Hepatic stellate cell (primary cell): ENCODE measurements at regions not wholly inside any gene's neighbourhood (a gene's known extent, or its start where the extent isn't known, plus 50 kb on each side); places are given as distances from the start of the nearest gene placed in this dataset.

Experiments used
- DNase-seq: peaks from one replicate; pipeline ENCODE4 v3.0.0; 2011; ENCODE audit warnings: low spot score

DNA sequence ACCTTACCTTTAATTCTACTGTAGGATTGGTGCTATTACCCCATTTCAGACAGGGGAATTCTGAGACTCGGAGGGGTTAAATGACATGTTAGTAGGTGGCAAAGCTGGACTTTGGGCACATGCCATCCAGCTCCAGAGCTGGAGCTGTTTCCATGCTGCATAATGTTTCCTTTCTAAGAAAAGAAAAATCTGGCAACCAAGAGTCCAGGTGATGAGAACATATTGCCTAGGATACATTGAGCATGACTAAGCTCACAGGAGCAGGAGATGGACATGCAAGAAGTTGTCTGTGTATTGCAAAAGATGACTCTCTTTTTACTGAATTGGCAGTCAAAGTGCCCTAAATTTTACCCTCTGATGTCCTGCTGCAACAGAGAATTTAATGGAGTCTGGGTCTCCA, 150.8 kb upstream of the SYT13 start:
- no peak for DNase-seq

DNA sequence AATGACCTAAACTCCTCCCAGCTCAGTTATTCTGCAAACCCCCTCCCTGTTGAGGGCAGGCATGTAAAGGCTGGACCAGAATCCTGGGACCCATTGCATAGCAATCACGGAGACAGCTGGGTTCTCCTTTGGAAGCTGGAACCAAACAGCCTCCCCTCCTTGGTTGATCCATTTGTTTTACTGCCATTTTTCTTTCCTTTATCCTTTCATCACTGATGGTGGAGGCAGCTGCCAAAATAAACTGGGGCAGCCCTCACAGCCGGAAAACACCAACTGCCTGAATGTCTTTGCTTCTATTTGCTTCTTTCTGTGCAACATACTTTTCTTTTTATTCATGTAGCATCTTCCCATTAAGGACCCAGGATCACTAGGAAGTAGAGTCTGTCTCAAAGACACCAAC, 150.0 kb upstream of the SYT13 start:
- no peak for DNase-seq

DNA sequence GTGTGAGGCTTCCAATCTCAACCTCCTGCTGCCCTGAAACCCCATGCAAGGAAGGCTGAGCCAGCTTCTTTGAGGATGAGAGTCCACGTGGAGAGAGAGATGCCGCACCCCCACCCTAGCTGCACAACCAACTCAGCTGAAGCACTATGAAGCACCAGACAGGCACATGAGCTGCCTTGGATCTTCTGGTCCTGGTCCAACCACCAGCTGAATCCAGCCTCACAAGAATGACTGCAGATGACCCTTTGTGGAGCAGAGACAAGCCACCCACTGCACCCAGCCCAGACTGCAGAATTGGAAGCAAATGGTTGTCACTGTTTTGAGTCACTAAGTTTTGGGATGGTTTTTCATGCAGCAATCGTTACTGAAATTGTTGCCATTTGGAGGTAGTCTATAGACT, 149.6 kb upstream of the SYT13 start:
- DNase-seq: no peak

DNA sequence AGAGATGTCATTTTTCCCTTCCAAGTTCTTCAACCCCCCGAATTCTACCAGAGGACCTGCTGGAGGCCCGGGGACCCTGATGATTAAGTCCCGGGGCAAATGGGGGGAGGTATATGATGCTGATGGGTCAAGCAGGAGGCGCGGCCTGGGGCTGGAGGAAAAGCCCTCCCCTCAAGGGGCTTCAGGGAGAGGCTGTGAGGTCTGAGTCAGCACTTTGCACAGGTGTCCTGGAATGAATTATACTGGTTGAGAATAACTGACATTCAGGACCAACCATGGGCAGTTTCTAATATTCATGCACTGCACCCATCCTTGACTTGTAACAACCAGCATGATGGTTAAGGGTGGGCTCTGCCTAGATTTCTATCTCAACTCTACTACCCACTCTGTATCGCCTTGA, 146.8 kb upstream of the SYT13 start:
- no peak for DNase-seq

DNA sequence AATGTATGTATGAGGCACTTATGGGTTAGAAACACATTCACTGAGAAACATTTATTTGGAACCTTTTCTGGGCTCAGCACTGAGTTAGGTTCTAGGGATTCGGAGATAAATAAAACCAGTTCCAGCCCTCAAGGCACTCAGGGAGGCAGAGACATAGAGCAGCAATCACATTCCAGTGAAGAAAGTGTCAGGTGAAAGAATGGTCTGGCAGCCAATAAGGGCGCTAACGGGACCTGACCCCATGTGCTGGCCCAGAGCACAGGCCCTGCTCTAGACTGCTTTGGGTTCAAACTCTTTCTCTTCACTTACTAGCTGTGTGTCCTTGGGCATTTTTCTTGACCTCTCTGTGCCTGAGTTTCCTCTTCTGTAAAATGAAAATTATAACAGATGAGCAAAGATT, 146.0 kb upstream of the SYT13 start:
- no peak for DNase-seq

DNA sequence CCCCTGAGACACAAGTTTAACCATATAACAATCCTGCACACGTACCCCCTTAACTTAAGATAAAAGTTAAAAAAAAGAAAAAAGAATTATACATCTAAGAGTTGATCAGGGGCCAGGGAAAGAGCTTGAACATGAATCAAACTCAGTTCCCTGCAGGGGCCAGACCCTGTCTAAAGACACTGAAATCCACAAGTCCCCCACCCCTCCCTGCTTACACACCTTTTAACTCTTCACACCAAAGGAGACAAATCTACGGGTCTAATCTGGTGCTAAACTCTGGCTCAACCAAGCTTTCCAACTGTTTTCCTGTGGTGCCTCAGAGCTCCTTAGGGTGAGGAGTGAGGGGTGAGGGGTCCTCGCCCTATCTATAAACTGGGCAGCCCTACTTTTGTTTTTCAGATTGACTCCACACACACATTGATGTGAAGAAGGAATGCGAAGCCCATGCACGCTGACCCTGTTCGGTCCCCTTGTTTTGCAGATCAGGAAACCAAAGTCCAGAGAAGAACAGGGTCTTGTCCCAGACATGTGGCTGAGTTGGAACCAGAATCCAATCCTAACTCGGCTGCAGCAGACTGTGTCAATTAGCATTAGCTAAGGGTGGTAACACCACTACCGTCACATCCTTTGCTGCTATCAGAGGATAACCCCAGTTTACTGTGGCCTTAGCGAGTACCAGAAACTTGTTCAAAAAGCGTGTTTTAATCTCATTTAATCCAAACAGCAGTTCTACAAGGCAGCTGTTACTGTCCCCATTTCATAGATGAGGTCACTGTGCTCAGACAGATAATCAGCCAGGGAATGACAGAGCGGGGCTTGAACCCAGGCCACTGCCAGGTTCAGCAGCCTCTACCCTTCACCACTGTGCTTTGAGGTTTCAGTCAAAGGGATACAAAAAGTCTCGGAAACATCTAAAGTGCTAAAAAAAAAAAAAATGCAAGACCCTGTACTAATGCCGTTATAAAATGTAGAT, 145.2 kb upstream of the SYT13 start:
- DNase-seq: no peak

DNA sequence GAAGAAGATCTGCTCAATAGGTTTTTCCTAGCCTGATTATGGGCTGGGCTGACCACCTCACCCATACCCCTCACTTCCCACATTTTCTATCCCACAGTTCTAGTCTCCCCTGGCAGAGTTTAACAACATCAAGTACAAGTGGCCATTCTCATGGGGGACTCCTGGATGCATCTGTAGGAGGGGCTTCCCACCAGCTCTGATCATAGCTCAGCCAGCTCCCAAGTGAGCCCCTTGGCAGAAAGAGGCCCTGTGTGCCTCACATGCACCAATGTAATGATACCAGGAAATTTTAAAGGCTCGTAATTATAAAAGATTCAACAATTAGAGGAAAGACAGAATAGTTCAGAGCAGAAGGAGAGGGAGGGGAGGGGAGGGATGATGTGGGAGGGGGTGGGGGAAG, 144.2 kb upstream of the SYT13 start:
- DNase-seq: no peak

DNA sequence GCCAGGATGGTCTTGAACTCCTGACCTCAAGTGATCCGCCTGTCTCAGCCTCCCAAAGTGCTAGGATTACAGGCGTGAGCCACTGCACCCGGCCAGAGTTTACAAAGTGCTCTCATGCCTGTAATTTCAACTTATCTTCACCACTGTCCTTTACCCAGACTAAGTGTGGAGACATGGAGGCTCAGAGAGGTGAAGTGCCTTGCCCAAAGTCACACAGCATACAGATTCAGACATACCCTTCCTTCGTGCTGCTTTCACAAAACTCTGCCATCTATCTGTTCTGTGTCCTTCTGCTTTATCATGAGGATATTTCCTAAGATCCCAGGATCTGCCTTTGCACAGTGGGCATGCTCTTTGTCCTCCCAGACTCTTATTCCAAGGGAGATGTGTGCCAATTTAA, 143.6 kb upstream of the SYT13 start:
- DNase-seq: no peak

DNA sequence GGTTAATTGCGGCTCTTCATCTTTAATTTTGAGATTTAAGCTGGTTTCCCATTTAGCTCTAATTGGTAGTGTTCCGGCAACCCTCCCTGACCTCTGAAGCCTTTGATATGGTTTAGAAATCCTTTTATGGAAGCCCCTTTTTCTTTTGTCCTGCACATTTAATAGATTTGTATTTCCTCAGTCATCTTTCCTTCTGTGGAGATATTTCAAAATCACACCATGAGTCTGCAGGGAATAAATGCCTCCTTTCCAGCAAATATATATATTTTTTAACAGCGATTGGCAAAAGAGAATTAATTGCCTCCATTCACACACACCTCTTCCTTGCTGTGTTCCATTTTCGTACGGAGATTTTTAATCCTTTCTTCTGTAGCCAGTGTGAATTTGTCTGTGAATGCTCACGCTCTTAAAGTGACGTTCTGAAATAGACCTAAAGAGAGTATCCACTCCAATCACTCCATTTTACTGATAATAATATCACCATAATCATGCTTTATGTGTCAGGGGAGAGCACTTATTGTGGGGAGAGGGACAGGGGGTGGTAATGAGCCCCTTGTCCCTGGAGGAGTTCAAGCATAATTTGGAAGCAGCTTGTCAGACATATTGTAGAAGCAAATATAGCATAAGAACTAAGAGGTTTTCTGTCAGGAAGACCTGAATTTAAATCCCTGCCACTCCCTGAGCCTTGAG, 142.5 kb upstream of the SYT13 start:
- DNase-seq: no peak

DNA sequence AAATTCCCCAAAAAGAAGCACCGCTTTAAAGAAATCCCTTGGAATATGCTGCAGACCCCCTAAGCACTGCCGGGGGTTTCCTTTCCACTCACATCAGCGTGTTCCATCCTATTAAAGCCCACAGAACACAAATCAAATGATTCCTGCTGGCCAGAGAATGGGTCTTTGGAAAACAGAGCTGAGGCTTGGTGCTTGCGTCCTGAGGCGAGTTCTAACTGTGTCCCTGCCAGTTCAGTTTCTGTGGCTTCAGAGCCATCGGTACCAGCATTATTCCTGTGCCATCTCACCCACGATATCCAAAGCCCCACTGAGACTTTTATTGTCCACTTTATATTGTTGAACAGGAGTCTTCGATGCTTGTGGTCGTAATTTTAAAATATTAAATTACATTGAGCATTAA, 142.0 kb upstream of the SYT13 start:
- no peak for DNase-seq

DNA sequence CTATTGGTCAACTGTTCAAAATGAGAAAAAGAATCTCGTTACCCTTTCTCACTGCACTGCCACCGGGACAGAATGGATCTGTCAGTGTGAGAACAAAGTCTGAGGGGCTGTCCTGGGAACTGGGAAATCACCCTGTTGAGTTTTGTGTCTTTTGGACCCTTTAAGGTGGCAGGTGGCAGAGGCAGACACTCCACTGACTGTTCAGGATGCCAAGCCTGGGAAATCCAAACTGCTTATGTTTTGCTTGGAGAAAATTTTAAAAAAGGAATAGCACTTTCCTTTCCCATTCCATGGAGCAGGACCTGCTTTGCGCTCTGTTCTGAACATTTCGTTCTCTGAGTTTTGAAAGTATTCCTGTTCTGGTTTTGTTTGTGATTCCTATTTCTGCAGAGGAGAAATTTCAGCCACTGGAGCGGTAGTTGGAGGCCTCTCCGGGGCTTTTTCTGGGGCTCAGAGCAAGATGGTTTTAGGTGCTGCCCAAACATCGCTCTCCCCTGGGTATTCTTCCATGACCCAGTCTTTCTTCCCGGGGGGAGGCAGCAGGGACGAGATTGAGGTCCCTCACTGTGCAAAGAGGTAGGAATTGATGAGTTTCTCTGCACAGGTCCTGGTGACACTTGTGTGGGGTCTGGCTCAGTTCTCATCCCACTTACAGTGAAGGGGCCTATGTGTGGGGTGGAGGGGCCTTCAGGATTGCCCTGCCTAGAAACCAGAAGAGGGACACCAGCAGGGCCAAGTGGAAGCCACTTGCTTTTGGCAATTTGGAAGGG, 138.5 kb upstream of the SYT13 start:
- DNase-seq: no peak

DNA sequence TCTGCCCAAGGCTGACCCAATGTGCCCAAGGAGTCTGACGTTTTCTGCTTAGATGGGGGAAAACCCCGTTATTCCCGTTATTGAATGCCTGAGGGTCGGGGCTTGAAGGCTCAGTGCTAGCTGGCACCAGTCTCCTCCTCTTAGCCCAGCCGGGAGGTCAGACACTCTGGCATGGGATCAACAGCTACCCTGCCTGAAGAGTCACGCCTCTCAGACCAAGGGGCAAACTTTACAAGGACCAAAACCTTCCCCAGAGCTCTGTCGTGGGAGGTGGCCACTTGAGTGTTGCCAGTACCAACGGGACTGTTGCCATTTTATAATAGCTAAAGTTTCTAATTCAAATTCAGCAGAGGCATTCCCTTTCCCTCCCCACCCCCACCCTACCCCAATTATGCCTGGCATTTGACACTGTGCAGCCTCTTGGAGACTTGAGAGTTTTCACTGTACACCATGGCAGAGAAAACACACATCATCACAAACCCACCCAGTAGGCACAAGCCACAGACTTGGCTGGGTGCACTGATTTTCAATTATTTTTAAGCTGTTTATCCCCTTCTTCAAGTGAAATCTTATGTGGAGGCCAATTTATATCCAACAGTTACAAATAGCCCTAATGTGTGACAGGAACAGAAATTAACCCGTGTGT, 137.5 kb upstream of the SYT13 start:
- no peak for DNase-seq

DNA sequence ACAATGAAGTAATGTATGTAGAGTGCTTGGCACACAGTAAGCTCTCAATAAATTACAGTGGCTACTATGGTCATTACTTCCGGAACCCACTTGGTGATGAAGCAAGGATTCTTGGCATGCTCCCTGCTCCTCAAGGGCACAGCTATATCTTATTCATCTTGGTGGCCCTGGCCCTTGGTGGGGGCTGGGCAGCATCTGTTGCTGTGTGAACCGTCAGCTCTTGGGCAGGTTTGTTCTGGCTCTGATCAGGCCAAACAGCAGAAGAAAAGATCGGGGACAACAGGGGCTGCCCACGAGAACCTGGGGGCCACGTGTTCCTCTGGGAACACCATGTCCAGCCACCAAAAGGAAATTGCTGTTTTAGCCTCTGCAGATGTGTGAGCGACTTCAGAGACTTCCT, 136.9 kb upstream of the SYT13 start:
- no peak for DNase-seq

DNA sequence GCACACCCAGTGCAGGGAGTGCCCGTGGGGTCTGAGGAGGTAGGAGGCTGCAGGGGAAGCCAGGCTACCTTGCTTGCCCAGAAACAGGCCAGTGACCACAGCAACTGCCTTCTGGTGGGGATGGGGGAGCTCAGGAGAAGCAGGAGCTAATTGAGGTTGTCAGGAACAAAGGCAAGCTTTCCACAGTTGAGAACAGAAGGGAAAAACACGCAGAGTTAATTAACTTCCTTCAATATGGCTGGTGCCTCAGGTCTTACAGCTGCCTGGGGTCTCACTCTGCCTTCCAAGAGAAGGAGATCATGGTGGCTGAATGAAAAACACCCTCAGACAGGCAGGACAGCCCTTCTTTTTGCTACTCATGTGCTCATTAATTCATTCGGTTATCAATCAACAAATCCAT, 127.9 kb upstream of the SYT13 start:
- DNase-seq: no peak

DNA sequence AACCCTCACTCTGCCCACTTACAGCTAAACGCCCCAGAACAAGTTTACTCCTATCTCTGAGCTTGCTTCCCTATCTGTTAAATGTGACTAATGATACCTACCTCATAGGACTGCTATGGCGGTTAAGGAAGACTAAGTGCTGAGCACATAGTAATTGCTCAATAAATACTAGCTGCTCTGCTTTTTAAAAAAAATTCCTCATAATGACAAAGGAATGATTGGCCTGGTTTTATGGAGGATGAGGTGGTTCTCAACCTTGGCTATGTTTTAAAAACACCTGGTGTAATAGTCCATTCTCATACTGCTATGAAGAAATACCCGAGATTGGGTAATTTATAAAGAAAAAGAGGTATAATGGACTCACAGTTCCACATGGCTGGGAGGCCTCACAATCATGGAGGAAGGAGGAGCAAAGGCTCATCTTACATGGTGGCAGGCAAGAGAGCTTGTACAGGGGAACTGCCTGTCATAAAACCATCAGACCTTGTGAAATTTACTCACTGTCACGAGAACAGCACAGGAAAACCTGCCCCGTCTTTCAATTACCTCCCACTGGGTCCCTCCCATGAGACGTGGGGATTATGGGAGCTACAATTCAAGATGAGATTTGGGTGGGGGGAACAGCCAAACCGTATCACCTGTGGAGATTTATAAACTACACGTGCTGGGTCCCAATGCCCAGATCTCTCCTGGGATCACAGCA, 127.2 kb upstream of the SYT13 start:
- DNase-seq: no peak

DNA sequence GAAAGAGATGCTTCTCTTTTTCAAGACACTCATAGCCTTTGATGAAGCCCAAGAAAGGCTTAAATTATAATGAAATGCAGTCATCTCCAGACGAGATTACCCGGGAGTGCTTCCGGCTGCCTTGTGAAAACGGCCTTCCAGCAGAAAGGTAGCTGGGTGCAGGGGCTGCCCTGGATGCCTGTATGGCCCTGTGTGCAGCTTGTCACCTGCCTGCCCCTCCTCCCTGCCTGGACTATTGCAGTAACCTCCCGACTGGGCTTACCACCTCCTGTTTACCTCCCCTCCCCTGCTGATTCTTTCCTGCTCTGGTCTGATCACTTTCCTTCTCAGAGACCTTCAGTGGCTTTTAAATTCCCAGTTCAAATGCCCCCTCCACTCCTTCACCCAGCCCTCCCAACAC, 126.4 kb upstream of the SYT13 start:
- DNase-seq: no peak

DNA sequence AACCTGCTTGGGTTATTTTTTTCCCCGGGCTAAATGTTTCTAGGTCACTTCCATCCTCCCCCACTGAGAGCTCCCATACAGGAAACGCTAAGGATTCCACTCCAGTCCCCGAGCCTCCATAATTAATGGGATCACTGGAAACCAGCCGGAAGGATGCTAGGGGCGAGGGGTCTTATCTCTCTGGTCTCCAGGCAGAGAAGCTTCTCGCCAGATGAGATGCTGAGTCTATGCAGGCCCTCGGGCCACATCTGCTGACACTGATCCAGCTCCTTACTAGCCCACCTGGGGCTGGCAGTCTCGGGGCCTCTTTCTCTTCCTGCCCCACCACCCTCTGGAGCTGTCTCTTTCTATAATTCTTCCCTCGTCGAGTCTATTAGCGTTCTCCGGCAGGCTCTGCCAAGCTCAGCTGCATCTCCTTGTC, 125.9 kb upstream of the SYT13 start:
- DNase-seq: no peak

DNA sequence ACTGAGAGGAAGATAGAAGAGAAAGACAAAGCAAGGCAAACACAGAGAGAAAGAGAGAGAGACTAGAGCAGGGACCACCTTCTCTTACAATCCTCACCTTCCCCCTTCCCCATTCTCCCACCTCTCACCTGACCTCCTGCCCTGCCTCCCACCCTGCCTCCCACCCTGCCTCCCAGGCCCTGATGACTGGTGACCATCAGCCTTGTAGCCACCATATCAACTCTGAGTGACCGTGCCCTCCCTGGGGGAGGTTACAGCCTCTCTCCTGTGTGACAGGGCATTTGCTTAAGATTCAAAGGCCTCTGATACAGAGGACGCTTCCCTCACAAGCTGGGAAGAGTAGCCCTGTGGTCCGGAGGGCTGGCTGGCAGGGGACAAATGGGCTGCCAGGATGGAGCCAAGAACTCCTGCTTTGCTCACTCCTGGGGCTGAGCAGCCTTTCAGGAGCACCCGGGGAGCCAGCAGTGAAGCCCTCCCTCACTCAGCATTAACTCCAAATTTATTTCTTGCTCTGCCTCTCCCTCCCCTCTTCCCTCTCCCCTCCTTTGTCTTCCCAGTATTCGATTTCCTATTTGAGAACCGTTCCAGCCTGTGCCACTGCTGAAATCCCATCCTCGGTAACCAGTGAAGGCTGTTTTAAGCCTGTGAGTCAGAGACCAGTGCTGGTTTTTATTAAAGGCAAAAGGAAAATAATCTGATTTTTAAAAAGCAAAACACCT, 125.2 kb upstream of the SYT13 start:
- DNase-seq: no peak

DNA sequence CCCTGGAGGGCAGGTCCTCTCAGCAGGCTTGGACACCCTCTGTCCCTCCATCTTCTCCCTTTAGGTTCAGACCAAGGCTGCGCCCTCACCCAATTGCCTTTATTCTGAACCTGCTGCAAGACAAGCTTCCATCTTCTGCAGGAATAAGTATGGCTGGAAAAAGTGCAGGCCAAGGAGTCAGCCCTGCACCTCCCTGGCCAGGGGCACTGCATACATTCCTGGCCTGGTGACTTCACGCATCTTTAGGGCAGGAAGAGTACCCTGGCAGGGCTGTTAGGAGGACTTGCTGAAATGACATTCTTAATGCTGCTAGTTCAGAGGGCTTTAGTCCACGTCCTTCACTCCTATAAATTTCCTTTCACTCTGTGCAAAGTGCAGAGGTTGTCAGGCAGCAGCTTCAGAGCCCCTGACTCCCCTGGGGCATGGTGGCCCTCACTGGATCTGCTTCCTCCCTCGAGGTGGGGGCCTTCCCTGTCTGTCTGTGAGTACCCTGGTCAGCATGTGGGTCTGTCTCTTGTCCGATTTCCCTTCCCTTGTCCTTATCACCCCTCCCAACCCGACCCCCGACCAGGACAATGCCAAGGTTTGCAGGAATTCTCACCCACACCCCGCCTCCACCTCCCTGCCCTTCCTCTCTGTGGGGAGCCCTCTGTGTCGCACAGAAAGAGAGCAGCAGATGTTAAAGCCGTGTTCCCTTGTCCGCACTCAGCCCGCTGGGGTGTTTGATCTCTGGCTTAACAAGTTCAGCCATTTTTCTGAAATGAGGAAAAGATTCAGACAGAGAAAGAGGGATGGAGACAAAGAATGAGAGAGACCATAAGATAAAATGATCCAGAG, 124.5 kb upstream of the SYT13 start:
- DNase-seq: no peak

DNA sequence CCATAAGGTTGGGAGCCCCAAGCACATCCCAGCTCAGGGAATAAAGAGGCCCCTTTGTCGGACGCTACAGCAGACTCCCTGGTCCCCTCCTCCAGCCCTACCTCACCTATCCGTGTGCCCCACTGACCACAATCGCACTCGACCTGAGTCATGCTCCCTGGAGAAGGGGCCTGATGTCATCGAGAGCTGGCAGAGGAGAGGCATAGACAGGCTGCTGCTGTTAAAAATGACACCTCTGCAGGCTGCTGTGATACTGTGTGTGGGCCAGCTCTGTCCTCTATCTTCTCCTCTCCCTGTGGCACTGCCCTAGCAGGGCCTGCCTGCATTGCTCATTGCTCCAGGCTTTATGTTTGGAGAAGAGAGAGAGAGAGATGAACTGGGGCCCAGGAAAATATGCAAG, 123.4 kb upstream of the SYT13 start:
- DNase-seq: no peak
